Stimulated activated CD4-positive, alpha-beta T cell treated with anti-CD3 and anti-CD28 coated beads, Interleukin-15, amount 100 ng/mL, for 48 hours (primary cell): ENCODE measurements at regions not wholly inside any gene's neighbourhood (a gene's known extent, or its start where the extent isn't known, plus 50 kb on each side); places are given as distances from the start of the nearest gene placed in this dataset.

Experiments
- DNase-seq, 2 donors: peaks; one replicate each; pipeline ENCODE4 v3.0.0-alpha.2; 2020; ENCODE audit warnings: low read depth in 2 of 2

DNA sequence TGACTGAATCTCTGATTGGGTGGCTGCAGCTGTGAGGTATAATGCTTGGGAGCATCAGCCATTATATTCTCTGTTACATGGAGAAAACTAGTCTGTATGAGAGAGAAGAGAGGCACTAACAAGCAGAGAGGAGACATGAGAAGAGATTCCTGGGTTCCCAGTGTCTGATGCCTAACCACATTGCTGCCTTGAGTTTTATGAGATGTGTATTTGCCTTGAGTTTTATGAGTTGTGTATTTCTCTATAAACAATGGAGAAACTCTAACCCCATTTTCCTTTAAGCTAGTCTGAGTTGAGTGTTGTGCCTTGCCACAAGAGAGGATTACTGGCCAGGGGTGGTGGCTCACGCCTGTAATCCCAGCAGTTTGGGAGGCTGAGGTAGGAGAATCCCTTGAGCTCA, 208.1 kb downstream of the BCOR start:
- DNase-seq: no peak

DNA sequence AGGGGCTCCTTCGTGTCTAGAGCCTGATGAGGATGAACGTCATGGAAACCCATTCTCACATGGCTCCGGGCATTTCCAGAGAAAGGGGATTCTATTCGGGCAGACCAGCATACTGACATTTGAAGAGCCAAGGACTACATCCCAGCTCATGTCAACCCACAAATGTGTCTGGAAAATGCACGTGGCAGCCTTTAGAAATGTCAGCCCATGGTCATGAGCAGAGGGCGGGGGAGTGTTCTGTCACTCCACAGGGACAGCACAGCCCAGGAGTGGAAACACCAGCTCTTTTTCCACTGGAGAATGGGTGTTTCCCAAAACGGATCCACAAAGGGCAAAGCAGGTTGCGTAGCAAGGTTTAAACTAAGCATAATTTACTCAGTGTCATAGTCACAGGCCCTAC, 207.0 kb downstream of the BCOR start:
- DNase-seq: no peak

DNA sequence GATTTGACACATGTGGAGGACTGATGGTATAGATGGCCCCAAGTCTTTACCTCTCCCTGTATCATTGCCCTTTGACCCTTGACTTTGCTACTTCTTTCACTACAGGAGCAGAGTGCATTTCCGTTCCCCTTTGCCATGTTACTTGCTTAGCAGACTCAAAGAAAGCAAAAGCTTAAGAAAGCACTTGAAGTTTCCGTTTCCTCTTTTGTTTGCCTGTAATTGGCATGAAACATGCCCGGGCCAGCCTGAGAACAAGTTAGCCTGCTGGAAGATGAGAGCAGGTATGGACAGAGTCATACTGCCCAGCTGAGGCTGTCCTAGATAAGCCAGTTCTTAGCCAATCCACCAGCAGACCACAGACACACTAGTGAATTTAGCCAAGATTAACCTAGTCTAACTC, 206.0 kb downstream of the BCOR start:
- DNase-seq: no peak

DNA sequence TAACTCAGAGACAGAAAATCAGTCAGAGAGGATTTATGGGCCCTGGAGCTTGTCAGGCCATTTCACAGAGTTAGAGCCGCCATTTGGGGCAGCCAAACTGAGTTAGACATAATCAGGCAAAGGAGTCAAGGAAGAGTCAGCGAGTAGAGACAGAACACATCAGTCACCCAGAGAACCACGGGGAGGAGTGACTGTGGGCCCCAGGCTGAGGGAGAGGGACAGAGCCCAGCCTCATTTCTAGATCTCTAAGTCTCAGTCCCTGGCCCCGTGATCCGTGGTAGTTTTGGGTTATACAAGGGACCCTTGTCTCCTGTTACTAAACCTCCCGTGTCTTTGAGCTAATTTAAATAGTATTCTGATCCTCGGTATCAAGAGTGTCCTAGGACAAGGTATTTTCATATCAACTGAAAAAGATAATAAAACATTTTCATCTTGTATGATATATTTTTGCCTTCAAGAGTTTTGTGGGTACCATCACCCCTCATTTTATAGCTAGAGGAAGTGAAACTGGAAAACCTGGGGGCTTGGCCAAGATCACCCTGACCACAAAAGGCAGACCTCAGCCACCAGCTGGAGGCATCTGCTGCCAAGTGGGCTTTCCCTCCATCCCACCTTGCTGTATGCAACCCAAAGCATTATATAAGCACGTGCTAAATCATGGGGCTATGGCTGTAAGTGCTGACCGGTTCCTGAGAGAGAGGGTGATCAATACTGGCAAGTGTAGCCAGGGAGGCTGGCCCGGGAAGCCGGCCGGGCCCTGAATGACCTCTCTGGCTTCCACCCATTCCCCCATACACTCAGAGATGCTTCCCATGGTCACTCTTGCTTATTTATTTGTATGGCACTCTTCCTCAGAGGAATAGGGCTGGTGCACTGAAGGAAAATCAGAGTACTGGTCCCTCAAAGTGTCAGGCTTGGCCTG, 204.1 kb downstream of the BCOR start:
- no peak for DNase-seq

DNA sequence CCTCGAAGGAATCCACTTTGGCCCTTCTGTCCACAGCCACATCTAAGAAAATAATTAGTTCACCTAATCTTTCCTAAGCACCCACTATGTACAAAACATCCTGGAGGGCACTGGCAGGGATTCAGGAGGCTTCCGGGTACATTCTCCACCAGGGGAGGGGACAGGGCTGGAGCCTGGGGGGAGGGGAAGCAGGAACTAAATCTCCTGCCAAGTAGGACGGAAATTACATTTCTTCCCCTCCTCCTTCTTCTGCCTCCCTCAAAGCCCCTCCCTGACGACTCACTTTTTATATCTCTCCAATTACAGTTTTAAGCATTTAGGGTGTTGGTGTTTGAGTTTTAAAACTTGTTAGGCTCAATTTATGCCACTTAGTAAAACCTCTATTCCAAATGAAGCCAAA, 203.1 kb downstream of the BCOR start:
- DNase-seq: no peak

DNA sequence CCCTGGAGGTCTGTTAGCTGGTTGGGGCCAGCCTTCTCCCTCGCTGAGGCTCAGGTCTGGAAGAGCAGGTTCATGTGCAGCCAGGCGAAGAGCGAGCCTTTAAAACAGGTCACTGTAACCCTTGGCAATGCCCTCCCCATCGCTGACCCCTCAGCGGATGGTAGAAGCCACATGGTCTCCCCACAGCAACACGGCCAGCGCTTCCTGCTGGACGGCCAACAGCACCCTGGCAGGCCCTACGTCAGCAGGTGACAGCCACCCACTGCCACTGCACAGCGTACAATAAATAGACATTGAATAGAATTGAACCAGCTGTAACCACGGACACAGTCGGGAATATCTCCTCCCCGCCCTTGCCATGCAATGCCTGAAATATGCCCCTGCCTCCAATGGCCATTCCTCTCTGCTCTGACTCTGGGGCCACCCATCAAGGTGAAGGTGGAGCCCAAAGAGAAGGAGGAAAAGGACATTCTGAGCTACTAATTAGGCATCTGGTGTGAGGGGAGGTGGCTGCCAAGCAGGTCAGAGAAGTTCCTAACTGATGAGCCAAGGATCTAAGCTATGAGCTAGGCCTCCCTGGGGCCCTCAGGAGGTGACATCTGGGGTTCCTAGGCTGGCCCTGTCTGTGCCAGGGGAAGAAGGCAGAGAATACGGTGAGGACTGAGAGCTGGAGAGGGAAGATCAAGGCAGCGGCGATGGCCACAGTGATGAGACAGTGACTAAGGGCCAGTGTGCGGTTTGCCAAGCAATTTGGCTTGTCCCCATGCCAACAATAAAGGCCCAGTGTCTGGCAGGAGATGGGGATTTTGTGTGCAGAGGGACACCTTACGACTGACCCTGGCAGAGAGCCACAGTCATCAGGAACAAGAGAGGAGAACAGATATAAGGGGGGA, 202.3 kb downstream of the BCOR start:
- no peak for DNase-seq

DNA sequence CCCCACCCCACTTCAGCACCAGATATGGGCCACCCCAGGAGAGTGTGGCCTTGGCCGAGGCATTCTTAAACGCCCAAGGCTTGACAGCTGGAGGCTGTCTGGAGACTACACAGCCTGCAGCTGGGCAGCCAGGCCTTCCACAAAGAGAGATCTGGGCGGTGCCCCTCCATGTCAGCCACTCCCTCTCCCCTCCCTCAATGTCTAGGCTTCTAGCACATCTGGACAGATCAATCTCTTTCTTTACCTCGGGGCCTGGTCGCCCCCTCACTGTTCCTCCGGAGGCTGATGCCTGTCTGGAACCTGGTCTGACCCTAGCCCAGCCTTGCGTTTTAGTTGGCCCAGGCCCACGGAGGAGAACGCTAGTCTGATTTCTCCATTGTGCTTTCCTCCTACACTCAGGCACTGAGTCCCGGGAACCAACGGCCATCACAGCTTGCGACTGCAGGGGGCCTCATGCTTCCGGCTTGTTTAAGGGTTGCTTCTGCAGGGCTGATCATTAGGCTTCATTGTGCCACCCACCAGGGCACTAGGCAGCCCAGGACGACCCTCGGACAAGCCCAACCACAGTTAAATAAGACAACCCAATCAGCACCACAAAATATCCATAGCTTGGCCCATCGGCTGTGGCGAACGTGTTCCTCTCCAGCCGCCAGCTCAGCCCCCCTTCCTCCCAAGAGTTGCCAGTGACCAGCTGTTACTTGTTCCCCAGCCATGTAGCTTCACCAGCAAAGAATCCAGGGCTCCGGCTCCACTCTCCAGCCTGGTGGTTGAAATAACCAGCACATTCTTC, 200.6 kb downstream of the BCOR start:
- DNase-seq: no peak

DNA sequence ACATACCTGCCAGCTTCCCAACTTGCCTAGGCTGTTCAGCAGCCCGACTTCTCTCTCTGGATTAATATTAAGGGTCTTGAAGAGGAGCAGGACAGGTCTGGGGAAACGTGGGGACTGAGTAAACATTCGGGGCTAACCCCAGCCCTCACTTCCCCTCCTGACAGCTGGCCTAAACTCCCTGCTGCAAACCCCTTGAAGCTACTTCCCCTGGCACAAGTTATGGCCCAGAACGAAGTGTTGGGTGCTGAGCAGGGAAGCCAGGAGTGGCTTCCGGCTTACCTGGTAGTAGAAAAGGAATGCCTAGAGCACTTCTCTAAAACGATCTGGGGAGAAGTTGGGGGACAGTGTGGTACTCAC, 200.0 kb downstream of the BCOR start:
- DNase-seq: no peak

DNA sequence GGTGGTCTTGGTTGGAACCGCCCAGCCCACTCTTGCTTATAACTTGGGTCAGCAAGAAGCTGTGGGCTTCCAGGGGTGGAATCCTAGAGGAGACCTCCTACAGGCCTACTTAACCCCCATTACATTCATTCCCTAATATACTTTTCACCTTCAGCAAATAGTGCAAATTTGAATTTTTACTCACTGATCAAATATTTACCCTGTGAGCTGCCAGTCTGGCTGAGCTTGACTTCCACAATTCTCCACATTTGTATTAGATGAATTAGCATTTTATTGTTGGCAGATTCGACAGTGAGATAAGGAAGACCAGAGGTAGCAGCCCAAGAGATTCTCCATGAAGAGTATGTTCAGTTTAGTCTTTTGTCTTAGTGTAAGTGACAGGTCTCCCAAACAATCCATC, 199.6 kb downstream of the BCOR start:
- no peak for DNase-seq

DNA sequence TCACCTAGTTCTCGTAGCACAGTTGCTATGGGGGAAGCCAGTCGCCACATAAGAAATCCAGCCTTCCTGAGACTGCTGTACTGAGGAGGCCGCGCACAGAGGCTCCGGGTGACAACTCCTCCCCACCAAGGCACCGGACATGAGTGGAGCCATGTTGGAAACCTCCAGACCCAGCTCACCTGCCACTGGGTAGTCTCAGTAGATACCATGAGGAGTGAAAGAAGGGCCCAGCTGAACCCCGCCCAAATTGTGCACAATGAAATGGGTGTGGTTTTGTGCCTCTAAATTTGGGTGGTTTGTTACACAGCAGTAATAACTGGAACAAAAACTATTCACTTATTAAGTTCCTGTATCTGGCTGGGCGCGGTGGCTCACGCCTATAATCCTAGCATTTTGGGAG, 198.7 kb downstream of the BCOR start:
- DNase-seq: no peak

DNA sequence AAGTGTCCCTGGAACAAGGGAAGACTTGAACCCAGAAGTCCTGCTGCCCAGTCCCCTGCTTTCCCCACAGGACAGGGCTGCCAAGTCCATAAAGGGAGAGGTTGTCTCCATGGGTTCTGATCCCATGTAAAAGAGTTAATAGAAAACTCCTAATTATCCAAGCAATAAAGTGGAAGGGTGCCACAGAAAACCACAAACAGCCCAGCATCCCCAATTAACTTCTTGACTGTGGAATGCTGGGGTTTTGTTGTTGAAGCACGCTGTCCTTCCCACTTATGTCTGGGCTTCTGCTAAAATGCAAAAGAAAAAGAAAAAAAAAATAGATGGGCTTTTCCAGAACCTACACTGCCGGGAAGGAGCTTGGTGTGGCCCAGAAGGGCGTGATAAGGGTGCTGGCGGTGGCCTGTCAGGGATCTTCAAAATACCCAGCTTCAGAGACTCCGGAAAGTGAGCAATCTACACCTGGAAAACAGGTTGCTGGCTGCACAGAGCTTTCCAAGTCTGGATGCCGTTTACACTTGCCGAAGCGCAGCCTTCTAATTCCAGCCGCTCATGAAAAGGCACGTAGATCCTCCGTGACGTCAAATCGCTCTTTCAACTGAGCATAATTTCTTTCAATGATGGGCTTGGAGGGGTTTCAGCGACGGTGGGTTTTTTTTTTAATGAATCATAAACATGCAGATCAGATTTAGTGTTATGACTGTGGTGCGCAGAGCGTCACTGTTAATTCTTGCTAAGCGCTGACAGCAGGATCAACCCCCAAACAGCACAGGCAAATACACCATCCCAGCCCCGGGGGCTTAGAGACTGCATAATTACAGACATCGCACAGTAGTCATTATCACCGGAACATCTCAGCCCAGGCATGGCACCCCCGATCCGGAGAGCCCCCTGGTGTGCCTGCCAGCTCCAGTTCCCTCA, 197.6 kb downstream of the BCOR start:
- DNase-seq: no peak

DNA sequence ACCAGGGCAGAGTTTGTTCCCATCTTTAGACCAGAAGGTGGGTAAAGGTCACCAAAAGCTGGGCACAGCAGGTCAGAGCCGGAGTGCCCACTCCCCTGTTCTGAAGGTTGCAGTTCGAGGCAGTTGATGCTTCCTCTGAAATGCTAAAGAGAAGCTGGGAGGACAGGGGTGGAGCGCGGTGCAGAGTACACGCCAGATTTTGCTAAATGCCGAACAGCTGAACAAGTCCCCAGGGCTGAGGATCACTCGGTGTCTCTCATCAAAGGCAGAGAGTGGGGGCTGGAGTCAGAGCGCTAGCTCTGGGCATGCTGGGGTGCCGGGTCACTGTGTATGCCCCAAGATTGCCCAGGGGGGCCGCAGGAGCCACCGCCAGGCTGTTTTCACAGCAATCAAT, 197.0 kb downstream of the BCOR start:
- no peak for DNase-seq

DNA sequence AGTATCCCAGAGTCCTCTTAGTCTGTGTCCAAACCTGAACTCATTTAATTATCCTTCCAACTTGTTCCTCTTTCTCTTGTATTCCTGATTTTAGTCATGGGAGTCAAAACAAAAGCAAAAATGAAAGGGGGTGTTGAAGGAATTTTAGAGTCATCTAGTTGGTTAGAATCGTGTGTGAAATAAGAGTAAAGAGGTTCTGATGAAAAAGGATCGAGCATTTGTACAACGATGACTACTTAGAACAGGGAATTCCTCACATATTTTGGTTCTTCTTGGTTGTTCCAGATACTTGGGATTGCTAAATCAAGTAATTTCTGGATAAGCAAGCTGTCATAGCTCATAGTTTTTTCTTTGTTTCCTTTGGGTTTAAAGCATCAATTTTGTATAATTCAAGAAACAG, 194.4 kb downstream of the BCOR start:
- DNase-seq: no peak

DNA sequence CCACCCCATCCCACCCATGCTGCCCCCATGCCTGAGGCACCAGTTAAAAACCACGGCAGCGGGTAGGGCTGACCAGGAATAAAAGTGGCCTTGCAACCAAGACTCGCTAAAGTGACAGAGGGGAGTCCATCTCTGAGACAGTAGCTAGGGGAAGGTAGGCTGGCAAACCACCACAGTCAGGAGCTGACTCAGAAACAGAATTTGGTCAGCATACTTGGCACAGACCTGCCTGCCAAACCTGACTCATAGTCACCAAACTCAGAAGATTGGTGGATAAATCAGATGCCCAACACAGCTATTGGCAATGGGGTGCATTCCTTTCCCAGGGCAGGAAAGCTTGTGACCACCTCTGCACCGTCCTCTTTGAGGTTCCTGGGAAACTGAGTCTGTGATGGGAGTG, 193.8 kb downstream of the BCOR start:
- peak in 1 of 2 donors; percentile 8 for DNase-seq

DNA sequence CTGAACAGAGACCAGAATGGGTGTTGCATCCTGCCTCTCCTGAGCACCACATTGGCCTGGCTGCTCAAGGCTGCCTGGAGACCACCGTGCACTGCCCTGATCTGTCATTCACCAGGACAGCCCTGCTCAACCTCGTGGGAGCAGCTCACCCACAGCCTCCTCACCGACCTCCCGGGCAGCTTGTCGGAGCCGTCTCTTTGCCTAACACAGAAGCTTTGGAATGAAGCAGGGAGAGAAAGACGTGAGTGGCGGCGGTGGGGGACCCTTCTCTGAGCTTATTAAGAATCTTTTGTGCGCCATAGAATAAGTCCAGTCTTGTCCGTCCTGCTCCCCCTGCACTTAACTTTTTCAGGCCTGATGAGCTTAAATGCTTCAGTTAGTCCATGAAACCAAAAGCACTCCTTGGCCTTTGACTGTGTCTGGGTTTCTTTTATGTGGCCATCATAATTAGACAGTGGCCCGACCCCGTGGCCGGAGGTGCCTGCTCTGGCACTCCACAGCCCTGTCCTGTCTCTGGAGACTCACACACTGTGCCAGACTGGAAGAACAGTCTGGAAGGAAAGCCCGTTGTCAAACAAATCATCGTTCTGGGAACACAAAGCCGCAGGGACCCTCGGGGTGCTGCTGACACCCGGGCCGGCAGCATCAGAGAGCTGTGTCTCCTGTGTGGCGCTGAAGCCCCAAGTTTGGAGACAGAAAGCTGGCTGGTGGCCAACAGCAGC, 192.8 kb downstream of the BCOR start:
- no peak for DNase-seq

DNA sequence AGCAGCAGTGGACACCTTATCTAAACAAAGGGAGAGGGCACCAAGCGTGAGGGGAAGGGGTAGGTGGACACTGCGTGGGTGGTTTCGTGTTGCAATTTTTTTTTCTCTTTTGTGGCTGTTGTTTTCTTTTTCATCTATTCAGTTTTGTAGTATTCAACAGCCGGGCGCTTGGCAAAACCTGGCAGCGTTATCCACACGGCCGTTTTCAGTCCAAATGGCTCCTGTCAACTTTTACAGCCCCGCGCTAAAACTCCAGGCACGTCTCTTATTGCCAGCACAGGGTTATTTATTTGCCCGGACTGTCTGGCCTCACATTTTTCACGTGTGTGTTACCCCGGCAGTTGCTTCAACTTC, 192.2 kb downstream of the BCOR start:
- no peak for DNase-seq

DNA sequence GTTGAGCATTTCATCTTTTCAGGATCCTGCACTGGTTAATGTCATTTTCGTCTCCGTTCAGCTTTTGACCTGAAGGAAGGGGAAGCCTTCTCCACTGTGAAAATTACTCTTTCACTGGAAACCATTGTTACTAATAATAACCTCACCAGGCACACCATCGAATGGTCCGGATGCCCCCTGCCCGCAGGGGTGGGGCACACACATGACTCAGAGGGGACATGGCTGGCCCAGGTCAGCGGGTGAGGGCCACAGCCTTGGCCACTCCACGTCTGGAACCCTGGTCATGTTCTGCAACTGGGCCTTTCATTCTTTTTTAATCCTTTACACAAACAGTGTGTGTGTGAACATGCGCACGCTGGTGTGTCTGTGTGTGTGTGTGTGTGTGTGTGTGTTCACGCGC, 191.8 kb downstream of the BCOR start:
- no peak for DNase-seq

DNA sequence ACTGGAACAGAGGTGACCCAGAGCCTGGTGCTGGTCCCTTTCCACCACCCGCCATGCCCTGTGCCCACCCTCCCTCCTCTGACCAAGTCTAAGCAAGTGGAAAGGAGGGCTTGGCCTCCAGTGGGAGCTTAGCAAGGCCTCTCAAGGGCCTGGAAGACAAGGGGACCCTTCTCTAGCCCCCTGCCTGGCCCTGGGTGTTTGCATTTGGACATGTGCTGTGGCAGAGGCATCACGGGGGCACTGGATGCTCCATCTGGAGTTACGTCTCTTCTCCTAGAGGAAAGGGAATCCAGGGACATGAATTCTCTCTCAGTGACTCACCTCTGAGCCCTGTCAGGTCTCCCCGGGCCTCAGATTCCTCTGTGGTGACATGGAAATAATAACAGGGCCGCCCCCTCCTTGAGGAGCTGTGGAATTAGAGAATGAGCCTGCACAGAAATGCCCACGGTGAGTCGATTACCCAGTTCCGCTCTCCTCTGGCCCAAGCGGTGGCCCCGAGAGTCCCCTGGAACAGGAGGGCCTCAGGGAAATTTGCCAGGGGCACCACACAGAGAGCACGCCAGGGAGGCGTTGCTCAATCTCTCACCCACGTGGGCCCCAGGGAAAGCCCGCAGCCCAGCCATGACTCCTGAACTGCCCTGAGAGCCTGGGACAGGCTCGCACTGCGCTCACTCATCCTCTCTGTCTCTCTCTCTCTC, 189.6 kb downstream of the BCOR start:
- no peak for DNase-seq

DNA sequence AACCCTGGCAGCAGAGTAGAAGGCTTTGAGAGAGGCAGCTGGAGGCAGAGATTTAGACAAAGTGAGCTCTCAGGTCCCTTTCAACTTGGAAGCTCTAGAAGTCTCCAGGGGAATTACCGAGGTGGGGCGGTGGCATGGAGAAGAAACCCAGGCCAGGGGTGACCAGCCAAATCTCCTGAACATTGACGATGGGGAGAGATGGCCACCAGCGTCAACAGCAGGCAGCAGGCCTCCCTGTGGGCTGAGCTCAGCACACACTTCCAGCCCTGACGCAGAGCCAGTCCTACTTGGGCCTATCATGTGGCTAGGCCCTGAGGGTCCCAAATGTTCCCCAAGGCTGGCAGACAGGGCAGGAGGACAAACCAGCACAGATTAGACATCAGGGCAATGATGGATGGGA, 187.8 kb downstream of the BCOR start:
- DNase-seq: no peak

DNA sequence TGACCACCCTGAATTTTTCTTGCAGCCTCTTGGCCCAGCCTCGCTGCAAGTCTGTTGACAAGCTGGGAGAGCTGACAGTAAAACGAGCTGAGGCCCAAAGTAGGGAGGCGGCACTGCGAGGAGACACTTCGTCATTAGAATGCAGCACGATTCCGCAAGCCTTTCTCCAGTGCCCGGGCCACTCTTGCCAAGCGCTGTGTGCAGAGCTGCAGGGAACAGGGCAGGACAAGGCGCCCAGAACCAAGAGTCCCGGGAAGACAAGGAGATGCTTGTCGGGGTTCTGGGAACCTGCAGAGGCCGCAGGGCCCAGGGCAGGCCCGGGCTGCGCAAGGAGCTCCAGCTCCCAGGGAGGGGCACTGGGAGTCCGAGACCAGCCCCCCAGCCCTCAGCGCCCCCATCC, 187.1 kb downstream of the BCOR start:
- no peak for DNase-seq
